Type B pancreatic cell (in vitro differentiated cells): ENCODE measurements at regions not wholly inside any gene's neighbourhood (a gene's known extent, or its start where the extent isn't known, plus 50 kb on each side); places are given as distances from the start of the nearest gene placed in this dataset.

Experiments
- DNase-seq: peaks from one replicate; pipeline ENCODE4 v3.0.0; 2021; ENCODE audit warnings: mixed read lengths; ENCODE audit not compliant: unreplicated experiment; ENCODE audit errors: extremely low spot score
- H3K27ac Mint-ChIP-seq: 2 replicates; pipeline ENCODE4 v1.8.0; 2021; ENCODE audit warnings: mild to moderate bottlenecking, mixed read lengths
- H3K27me3 Mint-ChIP-seq: 2 replicates; pipeline ENCODE4 v1.8.0; 2021; ENCODE audit warnings: mixed read lengths
- H3K36me3 Mint-ChIP-seq: 2 replicates; pipeline ENCODE4 v1.8.0; 2021; ENCODE audit warnings: mixed read lengths
- H3K4me1 Mint-ChIP-seq: one replicate; pipeline ENCODE4 v1.8.0; 2021; ENCODE audit warnings: mixed read lengths; ENCODE audit not compliant: unreplicated experiment
- H3K4me3 Mint-ChIP-seq: 2 replicates; pipeline ENCODE4 v1.8.0; 2021; ENCODE audit warnings: mild to moderate bottlenecking, mixed read lengths
- H3K9me3 Mint-ChIP-seq: 2 replicates; pipeline ENCODE4 v1.8.0; 2021; ENCODE audit warnings: mixed read lengths
- TF ChIP-seq, protein P1 (sequence below): fragments of 200-600 bp; sonication (generic); conservative IDR thresholded peaks from 2 replicates; pipeline ENCODE4 v1.5.0; 2021; ENCODE audit warnings: antibody characterized with exemption, mild to moderate bottlenecking

DNA sequence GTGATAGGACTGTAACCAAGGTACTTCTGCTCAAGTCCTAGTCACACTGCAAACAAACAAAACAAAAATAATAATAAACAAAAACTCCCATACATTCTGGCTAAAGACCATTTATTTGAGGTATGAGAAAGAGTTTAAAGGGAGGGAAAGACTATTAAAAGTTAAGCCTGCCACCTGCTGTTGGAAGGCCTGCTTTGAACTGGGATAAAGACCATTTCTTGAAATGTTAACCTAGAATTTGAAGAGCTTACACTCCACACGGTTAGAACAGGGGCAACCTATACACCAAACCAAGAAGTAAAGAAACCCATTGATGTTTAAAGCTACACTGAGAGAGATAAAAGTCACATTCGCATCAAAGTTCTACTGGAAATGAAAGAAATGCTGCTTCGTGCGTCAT, 548.7 kb upstream of the DIPK2B start:
- no peak for DNase-seq

DNA sequence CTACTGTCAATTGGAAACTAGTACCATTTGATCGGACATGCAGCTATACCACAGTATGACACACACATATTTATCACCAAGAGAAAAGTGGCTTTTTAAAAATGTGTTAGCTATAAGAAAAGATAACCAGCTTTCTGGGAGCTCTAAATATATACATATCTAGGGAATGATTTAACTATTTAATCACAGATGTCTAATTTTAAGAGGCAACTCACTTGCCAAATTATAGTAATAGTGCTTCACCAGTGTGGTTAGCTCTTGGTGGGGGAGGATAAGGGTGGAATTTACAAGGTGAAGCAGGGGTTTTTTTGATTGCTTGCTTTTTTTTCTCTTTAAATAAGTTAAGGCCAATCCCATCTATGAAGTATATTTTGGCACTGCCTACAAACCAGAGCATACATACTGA, 547.7 kb upstream of the DIPK2B start:
- peaks cover 14% of the 10 kb centered on the region for H3K36me3 Mint-ChIP-seq
- H3K4me1 Mint-ChIP-seq = no peaks in the 10 kb centered on the region
- no peaks in the 10 kb centered on the region for H3K27me3 Mint-ChIP-seq
- TF ChIP-seq, protein P1, sequence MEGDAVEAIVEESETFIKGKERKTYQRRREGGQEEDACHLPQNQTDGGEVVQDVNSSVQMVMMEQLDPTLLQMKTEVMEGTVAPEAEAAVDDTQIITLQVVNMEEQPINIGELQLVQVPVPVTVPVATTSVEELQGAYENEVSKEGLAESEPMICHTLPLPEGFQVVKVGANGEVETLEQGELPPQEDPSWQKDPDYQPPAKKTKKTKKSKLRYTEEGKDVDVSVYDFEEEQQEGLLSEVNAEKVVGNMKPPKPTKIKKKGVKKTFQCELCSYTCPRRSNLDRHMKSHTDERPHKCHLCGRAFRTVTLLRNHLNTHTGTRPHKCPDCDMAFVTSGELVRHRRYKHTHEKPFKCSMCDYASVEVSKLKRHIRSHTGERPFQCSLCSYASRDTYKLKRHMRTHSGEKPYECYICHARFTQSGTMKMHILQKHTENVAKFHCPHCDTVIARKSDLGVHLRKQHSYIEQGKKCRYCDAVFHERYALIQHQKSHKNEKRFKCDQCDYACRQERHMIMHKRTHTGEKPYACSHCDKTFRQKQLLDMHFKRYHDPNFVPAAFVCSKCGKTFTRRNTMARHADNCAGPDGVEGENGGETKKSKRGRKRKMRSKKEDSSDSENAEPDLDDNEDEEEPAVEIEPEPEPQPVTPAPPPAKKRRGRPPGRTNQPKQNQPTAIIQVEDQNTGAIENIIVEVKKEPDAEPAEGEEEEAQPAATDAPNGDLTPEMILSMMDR = no peak
- H3K4me3 Mint-ChIP-seq = no peak overlapping the region
- no peak for DNase-seq
- peak overlapping the region; percentile 52 for H3K27ac Mint-ChIP-seq
- peaks cover 5% of the 10 kb centered on the region for H3K9me3 Mint-ChIP-seq

More for the DNA sequence above, 548.7 kb upstream of the DIPK2B start:
- Mint-ChIP-seq H3K9me3 (peaks cover 5% of the 10 kb centered on the region), H3K27me3 (no peaks in the 10 kb centered on the region), H3K4me3 (no peak overlapping the region), H3K36me3 (peaks cover 10% of the 10 kb centered on the region), H3K27ac (peak overlapping the region; percentile 2), H3K4me1 (no peaks in the 10 kb centered on the region)
- TF ChIP-seq, protein P1 = peak; percentile 25

DNA sequence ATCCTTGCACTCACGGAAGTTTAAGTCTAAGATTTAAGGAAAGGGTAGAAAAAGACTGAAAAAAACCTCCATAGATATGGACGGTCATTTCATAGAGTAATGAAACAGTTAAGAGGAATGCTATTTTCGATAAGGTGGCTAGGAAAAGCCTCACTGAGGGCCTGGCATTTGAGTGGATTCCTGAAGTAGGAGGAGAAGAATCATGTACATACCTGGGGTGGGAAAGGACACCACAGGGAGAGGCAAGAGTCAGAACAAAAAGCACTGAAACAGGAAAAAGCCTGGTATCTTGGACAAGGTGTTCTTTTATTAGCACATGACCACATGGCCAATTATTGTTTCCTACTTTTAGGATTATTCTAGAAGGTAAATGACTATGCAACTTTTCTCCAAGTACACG, 547.2 kb upstream of the DIPK2B start:
- Mint-ChIP-seq H3K27ac (peak overlapping the region; percentile 52), H3K27me3 (no peaks in the 10 kb centered on the region), H3K36me3 (peaks cover 14% of the 10 kb centered on the region), H3K4me1 (no peaks in the 10 kb centered on the region), H3K4me3 (no peak overlapping the region), H3K9me3 (peaks cover 5% of the 10 kb centered on the region)
- TF ChIP-seq, protein P1 = no peak
- no peak for DNase-seq

DNA sequence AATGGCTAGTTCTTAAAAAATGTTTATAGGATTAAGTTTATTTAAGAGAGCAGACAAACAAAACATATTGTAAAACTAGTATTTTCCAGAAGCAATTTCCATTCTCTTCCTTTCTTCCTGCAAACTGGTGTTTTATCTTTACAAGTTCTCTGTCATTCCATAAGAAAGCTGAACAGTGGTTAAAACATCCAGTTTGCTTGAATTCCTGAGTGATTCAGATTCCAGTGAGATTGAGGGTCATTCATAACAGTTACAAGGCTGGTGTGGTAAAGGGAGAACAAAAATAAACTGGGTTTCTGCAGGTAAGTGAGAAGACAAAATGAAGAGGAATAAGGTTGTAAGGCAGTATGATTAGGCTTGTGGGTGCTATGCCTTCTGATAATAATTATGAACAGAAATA, 544.8 kb upstream of the DIPK2B start:
- Mint-ChIP-seq H3K4me3 (no peak overlapping the region), H3K4me1 (no peaks in the 10 kb centered on the region), H3K27me3 (no peaks in the 10 kb centered on the region), H3K9me3 (peaks cover 5% of the 10 kb centered on the region), H3K36me3 (peaks cover 10% of the 10 kb centered on the region), H3K27ac (peak overlapping the region; percentile 4)
- no peak for DNase-seq
- TF ChIP-seq, protein P1 = no peak

DNA sequence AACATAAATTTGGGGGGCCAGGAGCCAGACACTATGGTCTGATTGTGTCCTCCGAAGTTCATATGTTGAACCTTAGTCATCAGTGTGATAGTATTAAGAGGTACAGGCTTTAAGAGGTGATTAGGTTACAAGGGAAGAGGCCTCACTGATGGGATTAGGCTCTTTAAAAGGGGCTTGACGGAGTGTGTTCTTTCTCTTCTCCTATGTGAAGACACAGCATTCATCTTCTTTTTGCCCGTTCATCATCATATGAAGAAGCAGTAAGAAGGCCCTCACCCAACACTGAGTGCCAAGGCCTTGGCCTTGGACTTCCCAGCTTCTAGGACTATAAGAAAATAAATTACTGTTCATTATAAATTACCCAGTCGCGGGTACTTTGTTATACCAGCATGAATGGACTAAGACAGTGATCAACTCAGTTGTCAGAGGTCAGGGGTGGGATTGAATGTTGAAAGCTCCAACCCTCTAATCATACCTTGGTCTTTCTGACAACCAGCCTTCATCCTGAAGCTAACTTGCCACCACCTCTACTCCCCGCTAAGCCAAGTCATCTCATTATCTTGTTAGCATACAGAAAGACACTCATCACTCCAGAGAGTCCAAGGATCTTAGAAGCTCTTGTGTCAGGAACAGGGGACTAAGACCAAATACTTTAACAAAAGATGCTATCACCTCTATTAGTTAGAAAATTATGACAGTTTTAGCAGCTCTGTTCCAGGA, 543.4 kb upstream of the DIPK2B start:
- Mint-ChIP-seq H3K9me3 (peaks cover 5% of the 10 kb centered on the region), H3K4me3 (no peak overlapping the region), H3K4me1 (no peaks in the 10 kb centered on the region), H3K27ac (no peak overlapping the region), H3K36me3 (peaks cover 10% of the 10 kb centered on the region), H3K27me3 (no peaks in the 10 kb centered on the region)
- DNase-seq = no peak
- TF ChIP-seq, protein P1 = no peak
